ENCODE measurements at regions not wholly inside any gene's neighbourhood (a gene's known extent, or its start where the extent isn't known, plus 50 kb on each side); places are given as distances from the start of the nearest gene placed in this dataset.

- TF ChIP-seq POLR2A (IDR thresholded peaks at IDR 0.05) (no peak), POLR2AphosphoS5 (IDR thresholded peaks at IDR 0.05) (no peak), EP300 (IDR thresholded peaks at IDR 0.05) (no peak)
- TF ChIP-seq, protein P1, sequence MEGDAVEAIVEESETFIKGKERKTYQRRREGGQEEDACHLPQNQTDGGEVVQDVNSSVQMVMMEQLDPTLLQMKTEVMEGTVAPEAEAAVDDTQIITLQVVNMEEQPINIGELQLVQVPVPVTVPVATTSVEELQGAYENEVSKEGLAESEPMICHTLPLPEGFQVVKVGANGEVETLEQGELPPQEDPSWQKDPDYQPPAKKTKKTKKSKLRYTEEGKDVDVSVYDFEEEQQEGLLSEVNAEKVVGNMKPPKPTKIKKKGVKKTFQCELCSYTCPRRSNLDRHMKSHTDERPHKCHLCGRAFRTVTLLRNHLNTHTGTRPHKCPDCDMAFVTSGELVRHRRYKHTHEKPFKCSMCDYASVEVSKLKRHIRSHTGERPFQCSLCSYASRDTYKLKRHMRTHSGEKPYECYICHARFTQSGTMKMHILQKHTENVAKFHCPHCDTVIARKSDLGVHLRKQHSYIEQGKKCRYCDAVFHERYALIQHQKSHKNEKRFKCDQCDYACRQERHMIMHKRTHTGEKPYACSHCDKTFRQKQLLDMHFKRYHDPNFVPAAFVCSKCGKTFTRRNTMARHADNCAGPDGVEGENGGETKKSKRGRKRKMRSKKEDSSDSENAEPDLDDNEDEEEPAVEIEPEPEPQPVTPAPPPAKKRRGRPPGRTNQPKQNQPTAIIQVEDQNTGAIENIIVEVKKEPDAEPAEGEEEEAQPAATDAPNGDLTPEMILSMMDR (IDR thresholded peaks at IDR 0.05) = no peak
Observed at GRCh38 chr2:142542431-142542910, 335.0 kb upstream of the KYNU start.
